Mesothelial cell of epicardium (in vitro differentiated cells): ENCODE measurements at regions not wholly inside any gene's neighbourhood (a gene's known extent, or its start where the extent isn't known, plus 50 kb on each side); places are given as distances from the start of the nearest gene placed in this dataset.

Experiments
- DNase-seq, 2 experiments: peaks; one replicate each; pipeline ENCODE4 v3.0.0; 2021; ENCODE audit warnings: low spot score in 2 of 2; ENCODE audit not compliant: unreplicated experiment in 2 of 2
- H3K27ac Mint-ChIP-seq: 2 replicates; pipeline ENCODE4 v1.8.0; 2021; ENCODE audit warnings: mixed read lengths
- H3K27me3 Mint-ChIP-seq: 2 replicates; pipeline ENCODE4 v1.8.0; 2021; ENCODE audit warnings: low read depth, mixed read lengths
- H3K36me3 Mint-ChIP-seq: 2 replicates; pipeline ENCODE4 v1.8.0; 2021; ENCODE audit warnings: mixed read lengths
- H3K4me1 Mint-ChIP-seq: 2 replicates; pipeline ENCODE4 v1.8.0; 2021; ENCODE audit warnings: mixed read lengths
- H3K4me3 Mint-ChIP-seq: 2 replicates; pipeline ENCODE4 v1.8.0; 2021; ENCODE audit warnings: mild to moderate bottlenecking, moderate library complexity, mixed read lengths
- H3K9me3 Mint-ChIP-seq: 2 replicates; pipeline ENCODE4 v1.8.0; 2021; ENCODE audit warnings: mixed read lengths
- CTCF ChIP-seq: fragments of 200-600 bp; sonication (generic); IDR thresholded peaks from one replicate; pipeline ENCODE4 v1.5.0; 2021; ENCODE audit warnings: antibody characterized with exemption; ENCODE audit not compliant: unreplicated experiment

GRCh38 chr13:47837104-47837880 lies 163.8 kb downstream of the SUCLA2 start:
- DNase-seq = no peak

GRCh38 chr13:47835470-47836228 lies 165.4 kb downstream of the SUCLA2 start:
- H3K9me3 Mint-ChIP-seq = no peaks in the 10 kb centered on the region
- no peaks in the 10 kb centered on the region for H3K27me3 Mint-ChIP-seq
- H3K4me1 Mint-ChIP-seq = no peaks in the 10 kb centered on the region
- DNase-seq = no peak
- no peaks in the 10 kb centered on the region for H3K36me3 Mint-ChIP-seq
- H3K4me3 Mint-ChIP-seq = no peak overlapping the region
- H3K27ac Mint-ChIP-seq = no peak overlapping the region
- no peak for TF ChIP-seq CTCF

More at GRCh38 chr13:47837104-47837880, 163.8 kb downstream of the SUCLA2 start:
- H3K9me3 Mint-ChIP-seq = no peaks in the 10 kb centered on the region
- no peak overlapping the region for H3K27ac Mint-ChIP-seq
- no peaks in the 10 kb centered on the region for H3K27me3 Mint-ChIP-seq
- no peak overlapping the region for H3K4me3 Mint-ChIP-seq
- H3K36me3 Mint-ChIP-seq = no peaks in the 10 kb centered on the region
- H3K4me1 Mint-ChIP-seq = no peaks in the 10 kb centered on the region
- no peak for TF ChIP-seq CTCF

GRCh38 chr13:47832458-47832972 lies 168.6 kb downstream of the SUCLA2 start:
- no peak overlapping the region for H3K4me3 Mint-ChIP-seq
- H3K27ac Mint-ChIP-seq = no peak overlapping the region
- DNase-seq = no peak
- no peaks in the 10 kb centered on the region for H3K36me3 Mint-ChIP-seq
- TF ChIP-seq CTCF = no peak
- no peaks in the 10 kb centered on the region for H3K9me3 Mint-ChIP-seq
- H3K27me3 Mint-ChIP-seq = no peaks in the 10 kb centered on the region
- no peaks in the 10 kb centered on the region for H3K4me1 Mint-ChIP-seq

- no peak for DNase-seq
- no peaks in the 10 kb centered on the region for H3K36me3 Mint-ChIP-seq
- H3K27me3 Mint-ChIP-seq = no peaks in the 10 kb centered on the region
- peaks cover 5% of the 10 kb centered on the region for H3K4me1 Mint-ChIP-seq
- H3K4me3 Mint-ChIP-seq = no peak overlapping the region
- H3K9me3 Mint-ChIP-seq = no peaks in the 10 kb centered on the region
- no peak for TF ChIP-seq CTCF
- no peak overlapping the region for H3K27ac Mint-ChIP-seq
Observed at GRCh38 chr13:47831265-47831664, 169.8 kb downstream of the SUCLA2 start.

- no peak for TF ChIP-seq CTCF
- Mint-ChIP-seq H3K36me3 (no peaks in the 10 kb centered on the region), H3K4me3 (no peak overlapping the region), H3K9me3 (no peaks in the 10 kb centered on the region), H3K4me1 (peaks cover 7% of the 10 kb centered on the region), H3K27ac (no peak overlapping the region), H3K27me3 (no peaks in the 10 kb centered on the region)
- no peak for DNase-seq
Observed at GRCh38 chr13:47829690-47830089, 171.4 kb downstream of the SUCLA2 start.
